Body of pancreas (tissue), 4 donors: ENCODE measurements at regions not wholly inside any gene's neighbourhood (a gene's known extent, or its start where the extent isn't known, plus 50 kb on each side); places are given as distances from the start of the nearest gene placed in this dataset.

Experiments used
- ATAC-seq: fragments of 150-250 bp; one replicate; pipeline ENCODE4 v1.9.1; 2016
- DNase-seq, 4 donors: peaks; one replicate each; pipeline ENCODE4 v3.0.0-alpha.2; 2019
- H3K27ac ChIP-seq, 4 donors: fragments of 200-600 bp; sonication (generic); 1 replicate in 3 of 4; 2 replicates in 1 of 4; pipeline versions ENCODE4 v1.5.1 to v1.6.1; 2016 to 2019; ENCODE audit warnings: mild to moderate bottlenecking in 1 of 4, mixed read lengths in 1 of 4, moderate library complexity in 1 of 4
- H3K27me3 ChIP-seq, 2 donors: fragments of 200-600 bp; sonication (generic); one replicate each; pipeline ENCODE4 v1.6.0; 2016; ENCODE audit warnings: mild to moderate bottlenecking in 1 of 2
- H3K36me3 ChIP-seq, 2 donors: fragments of 200-600 bp; sonication (generic); replicated peaks in 1 of 2; 2 replicates each; pipeline ENCODE4 v1.5.1; 2016; ENCODE audit warnings: low read depth in 2 of 2; ENCODE audit not compliant: insufficient read depth in 1 of 2
- H3K4me1 ChIP-seq: fragments of 200-600 bp; sonication (generic); one replicate; pipeline ENCODE4 v1.6.0; 2016
- H3K4me3 ChIP-seq, 2 donors: fragments of 200-600 bp; sonication (generic); 1 replicate in 1 of 2; 2 replicates in 1 of 2; pipeline ENCODE4 v1.5.1; 2016 to 2019
- H3K9me3 ChIP-seq, 3 donors: fragments of 200-600 bp; sonication (generic); 1 replicate in 2 of 3; 2 replicates in 1 of 3; pipeline ENCODE4 v1.5.1; 2016
- CTCF ChIP-seq, 7 experiments: fragments of 450-650 bp in 4 of 7; fragments of 200-600 bp in 3 of 7; sonication (generic) in 3 of 7; IDR thresholded peaks; one replicate each; pipeline ENCODE4 v1.5.1; 2016 to 2019; ENCODE audit warnings: antibody characterized with exemption in 7 of 7
- POLR2A ChIP-seq, 3 donors: fragments of 450-650 bp; IDR thresholded peaks; one replicate each; pipeline ENCODE4 v1.6.1; 2016; ENCODE audit warnings: antibody characterized with exemption in 3 of 3, mild to moderate bottlenecking in 2 of 3
- WGBS, 2 donors: methylation state at CpG; one replicate each; pipeline ENCODE4 v1.1.5; 2017; 5-methylcytosine and 5-hydroxymethylcytosine counted together
- intact Hi-C: fragments of 100-400 bp; cut with DNase I; formaldehyde crosslinking; loops from one replicate; pipeline ENCODE4 v1.15.1; 2023

GRCh38 chr4:36702245-36702644 lies 420.8 kb downstream of the DTHD1 start:
- Histone ChIP-seq H3K36me3 (no peaks in the 10 kb centered on the region), H3K4me3 (no peak overlapping the region), H3K4me1 (no peaks in the 10 kb centered on the region), H3K9me3 (no peaks in the 10 kb centered on the region), H3K27me3 (no peaks in the 10 kb centered on the region), H3K27ac (no peak overlapping the region)
- ATAC-seq (no peak), DNase-seq (no peak)
- intact Hi-C loops, result no loop called here
- 38 to 75% methylated on average over 1 of the region's 1 CpG for WGBS, 2 donors
- TF ChIP-seq POLR2A (IDR thresholded peaks at IDR 0.05) (no peak), CTCF (IDR thresholded peaks at IDR 0.05) (no peak)

GRCh38 chr4:36704289-36704688 lies 422.9 kb downstream of the DTHD1 start:
- Histone ChIP-seq H3K9me3 (no peaks in the 10 kb centered on the region), H3K4me3 (no peak overlapping the region), H3K27me3 (no peaks in the 10 kb centered on the region), H3K4me1 (no peaks in the 10 kb centered on the region), H3K36me3 (no peaks in the 10 kb centered on the region), H3K27ac (no peak overlapping the region)
- intact Hi-C loops, result no loop called here
- TF ChIP-seq CTCF (IDR thresholded peaks at IDR 0.05), result no peak
- no peak for TF ChIP-seq POLR2A (IDR thresholded peaks at IDR 0.05)
- ATAC-seq (no peak), DNase-seq (no peak)

GRCh38 chr4:36709991-36710390 lies 428.6 kb downstream of the DTHD1 start:
- Histone ChIP-seq H3K4me3 (no peak overlapping the region), H3K27me3 (no peaks in the 10 kb centered on the region), H3K36me3 (no peaks in the 10 kb centered on the region), H3K9me3 (no peaks in the 10 kb centered on the region), H3K27ac (no peak overlapping the region), H3K4me1 (no peaks in the 10 kb centered on the region)
- DNase-seq, result no peak
- ATAC-seq, result no peak
- 45 to 56% methylated on average over 4 of the region's 4 CpGs for WGBS, 2 donors
- intact Hi-C loops, result no loop called here
- TF ChIP-seq CTCF (IDR thresholded peaks at IDR 0.05) (no peak), POLR2A (IDR thresholded peaks at IDR 0.05) (no peak)

- intact Hi-C loops, result no loop called here
- no peaks in the 10 kb centered on the region for H3K9me3 ChIP-seq
- DNase-seq (no peak), ATAC-seq (no peak)
- H3K36me3 ChIP-seq, result no peaks in the 10 kb centered on the region
- no peaks in the 10 kb centered on the region for H3K27me3 ChIP-seq
- no peak for TF ChIP-seq CTCF (IDR thresholded peaks at IDR 0.05)
- no peaks in the 10 kb centered on the region for H3K4me1 ChIP-seq
- no peak overlapping the region for H3K4me3 ChIP-seq
- H3K27ac ChIP-seq, result no peak overlapping the region
Measured at GRCh38 chr4:36712013-36712412, 430.6 kb downstream of the DTHD1 start.

GRCh38 chr4:36716874-36717273 lies 435.5 kb downstream of the DTHD1 start:
- Histone ChIP-seq H3K4me3 (no peak overlapping the region), H3K27ac (no peak overlapping the region), H3K9me3 (no peaks in the 10 kb centered on the region), H3K4me1 (no peaks in the 10 kb centered on the region), H3K36me3 (no peaks in the 10 kb centered on the region), H3K27me3 (no peaks in the 10 kb centered on the region)
- intact Hi-C loops, result no loop called here
- TF ChIP-seq POLR2A (IDR thresholded peaks at IDR 0.05) (no peak), CTCF (IDR thresholded peaks at IDR 0.05) (no peak)
- ATAC-seq (no peak), DNase-seq (no peak)
- 71 to 81% methylated on average over 4 of the region's 4 CpGs for WGBS, 2 donors
